ENCODE measurements at regions not wholly inside any gene's neighbourhood (a gene's known extent, or its start where the extent isn't known, plus 50 kb on each side); places are given as distances from the start of the nearest gene placed in this dataset.
"Not testable (repeated sequence)": the region's sequence is repeated elsewhere in the genome, so short reads cannot be mapped to it uniquely, and the experiment has no call there.

GRCh38 chr18:59038295-59039039 lies 101.2 kb upstream of the SEC11C start:
- Mint-ChIP-seq H3K4me1 (ENCODE audit: low read depth) (peaks cover 11% of the 10 kb centered on the region), H3K27me3 (no peaks in the 10 kb centered on the region), H3K9me3 (ENCODE audit: low read depth) (no peaks in the 10 kb centered on the region), H3K27ac (no peak overlapping the region), H3K36me3 (ENCODE audit: insufficient read depth) (no peaks in the 10 kb centered on the region), H3K4me3 (ENCODE audit: low read depth) (no peak overlapping the region)
- no peak for TF ChIP-seq CTCF (IDR thresholded peaks at IDR 0.05; ENCODE audit: unreplicated experiment)
- no peak for DNase-seq (ENCODE audit: low spot score, unreplicated experiment)

- not testable (repeated sequence) for DNase-seq (ENCODE audit: low spot score, unreplicated experiment); H3K4me3 Mint-ChIP-seq (ENCODE audit: low read depth); H3K9me3 Mint-ChIP-seq (ENCODE audit: low read depth); H3K27ac Mint-ChIP-seq; H3K27me3 Mint-ChIP-seq; H3K36me3 Mint-ChIP-seq (ENCODE audit: insufficient read depth)
- H3K4me1 Mint-ChIP-seq (ENCODE audit: low read depth) = peaks cover 11% of the 10 kb centered on the region
Observed at GRCh38 chr18:59039040-59039320, 100.7 kb upstream of the SEC11C start.

- Mint-ChIP-seq H3K4me1 (ENCODE audit: low read depth) (peaks cover 11% of the 10 kb centered on the region), H3K9me3 (ENCODE audit: low read depth) (no peaks in the 10 kb centered on the region), H3K36me3 (ENCODE audit: insufficient read depth) (no peaks in the 10 kb centered on the region), H3K27me3 (no peaks in the 10 kb centered on the region), H3K27ac (no peak overlapping the region), H3K4me3 (ENCODE audit: low read depth) (no peak overlapping the region)
- no peak for TF ChIP-seq CTCF (IDR thresholded peaks at IDR 0.05; ENCODE audit: unreplicated experiment)
- no peak for DNase-seq (ENCODE audit: low spot score, unreplicated experiment)
Observed at GRCh38 chr18:59039449-59039848, 100.2 kb upstream of the SEC11C start.

GRCh38 chr18:59040770-59041148 lies 98.9 kb upstream of the SEC11C start:
- DNase-seq (ENCODE audit: low spot score, unreplicated experiment) = no peak
- no peaks in the 10 kb centered on the region for H3K36me3 Mint-ChIP-seq (ENCODE audit: insufficient read depth)
- peaks cover 11% of the 10 kb centered on the region for H3K4me1 Mint-ChIP-seq (ENCODE audit: low read depth)
- TF ChIP-seq CTCF (IDR thresholded peaks at IDR 0.05; ENCODE audit: unreplicated experiment) = no peak
- H3K27ac Mint-ChIP-seq = no peak overlapping the region
- no peaks in the 10 kb centered on the region for H3K27me3 Mint-ChIP-seq
- no peaks in the 10 kb centered on the region for H3K9me3 Mint-ChIP-seq (ENCODE audit: low read depth)
- no peak overlapping the region for H3K4me3 Mint-ChIP-seq (ENCODE audit: low read depth)

GRCh38 chr18:59041296-59041695 lies 98.4 kb upstream of the SEC11C start:
- H3K36me3 Mint-ChIP-seq (ENCODE audit: insufficient read depth) = no peaks in the 10 kb centered on the region
- no peak for TF ChIP-seq CTCF (IDR thresholded peaks at IDR 0.05; ENCODE audit: unreplicated experiment)
- no peaks in the 10 kb centered on the region for H3K9me3 Mint-ChIP-seq (ENCODE audit: low read depth)
- H3K4me3 Mint-ChIP-seq (ENCODE audit: low read depth) = no peak overlapping the region
- no peak for DNase-seq (ENCODE audit: low spot score, unreplicated experiment)
- no peaks in the 10 kb centered on the region for H3K27me3 Mint-ChIP-seq
- H3K27ac Mint-ChIP-seq = no peak overlapping the region
- peaks cover 11% of the 10 kb centered on the region for H3K4me1 Mint-ChIP-seq (ENCODE audit: low read depth)
